ENCODE measurements at regions not wholly inside any gene's neighbourhood (a gene's known extent, or its start where the extent isn't known, plus 50 kb on each side); places are given as distances from the start of the nearest gene placed in this dataset.

DNA sequence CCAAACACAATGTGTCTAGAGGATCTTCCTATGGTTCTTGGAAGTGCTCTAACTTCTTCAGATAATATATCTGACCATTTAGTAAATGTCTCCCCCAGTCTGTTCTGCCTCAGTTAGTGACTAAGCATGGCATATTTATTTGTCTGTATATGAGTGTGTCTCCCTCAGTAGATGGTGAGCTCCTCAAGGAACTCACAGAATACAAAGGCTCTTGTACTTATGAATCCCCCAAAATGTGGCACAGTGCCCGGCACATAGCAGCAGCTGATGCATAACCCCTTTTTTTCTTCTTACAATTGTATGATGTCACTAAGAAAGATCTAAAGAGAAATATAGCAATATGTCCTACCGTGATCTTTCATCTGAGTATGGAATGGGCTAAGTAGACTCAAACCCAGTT lies 264.7 kb upstream of the PRICKLE1 start:
- 96% methylated on average over 2 of the region's 2 CpGs for WGBS (ENCODE audit: low lambda C conversion rate, missing lambda C conversion rate)
- Histone ChIP-seq H3K4me3 (no peak overlapping the region), H3K27me3 (no peaks in the 10 kb centered on the region), H3K9me3 (ENCODE audit: low read depth) (no peaks in the 10 kb centered on the region), H3K36me3 (replicated peaks; ENCODE audit: insufficient read depth, low read depth) (no peaks in the 10 kb centered on the region), H3K27ac (peak overlapping the region; percentile 47), H3K4me1 (ENCODE audit: insufficient read depth) (peaks cover 7% of the 10 kb centered on the region), H3K9me2 (replicated peaks; ENCODE audit: insufficient read depth) (no peaks in the 10 kb centered on the region), H3K79me2 (no peaks in the 10 kb centered on the region), H4K20me1 (ENCODE audit: insufficient read depth, poor library complexity, severe bottlenecking) (no peaks in the 10 kb centered on the region), H3K4me2 (no peak overlapping the region), H2AFZ (no peak overlapping the region)
- TF ChIP-seq EZH2phosphoT487 (IDR thresholded peaks at IDR 0.05; ENCODE audit: low read depth, severe bottlenecking, unreplicated experiment) = no peak
- TF ChIP-seq EZH2 (IDR thresholded peaks at IDR 0.05; ENCODE audit: borderline replicate concordance) = no peak
- TF ChIP-seq, protein P1, sequence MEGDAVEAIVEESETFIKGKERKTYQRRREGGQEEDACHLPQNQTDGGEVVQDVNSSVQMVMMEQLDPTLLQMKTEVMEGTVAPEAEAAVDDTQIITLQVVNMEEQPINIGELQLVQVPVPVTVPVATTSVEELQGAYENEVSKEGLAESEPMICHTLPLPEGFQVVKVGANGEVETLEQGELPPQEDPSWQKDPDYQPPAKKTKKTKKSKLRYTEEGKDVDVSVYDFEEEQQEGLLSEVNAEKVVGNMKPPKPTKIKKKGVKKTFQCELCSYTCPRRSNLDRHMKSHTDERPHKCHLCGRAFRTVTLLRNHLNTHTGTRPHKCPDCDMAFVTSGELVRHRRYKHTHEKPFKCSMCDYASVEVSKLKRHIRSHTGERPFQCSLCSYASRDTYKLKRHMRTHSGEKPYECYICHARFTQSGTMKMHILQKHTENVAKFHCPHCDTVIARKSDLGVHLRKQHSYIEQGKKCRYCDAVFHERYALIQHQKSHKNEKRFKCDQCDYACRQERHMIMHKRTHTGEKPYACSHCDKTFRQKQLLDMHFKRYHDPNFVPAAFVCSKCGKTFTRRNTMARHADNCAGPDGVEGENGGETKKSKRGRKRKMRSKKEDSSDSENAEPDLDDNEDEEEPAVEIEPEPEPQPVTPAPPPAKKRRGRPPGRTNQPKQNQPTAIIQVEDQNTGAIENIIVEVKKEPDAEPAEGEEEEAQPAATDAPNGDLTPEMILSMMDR (IDR thresholded peaks at IDR 0.05; ENCODE audit: poor library complexity) = no peak
- DNase-seq (ENCODE audit: low spot score) = no peak

DNA sequence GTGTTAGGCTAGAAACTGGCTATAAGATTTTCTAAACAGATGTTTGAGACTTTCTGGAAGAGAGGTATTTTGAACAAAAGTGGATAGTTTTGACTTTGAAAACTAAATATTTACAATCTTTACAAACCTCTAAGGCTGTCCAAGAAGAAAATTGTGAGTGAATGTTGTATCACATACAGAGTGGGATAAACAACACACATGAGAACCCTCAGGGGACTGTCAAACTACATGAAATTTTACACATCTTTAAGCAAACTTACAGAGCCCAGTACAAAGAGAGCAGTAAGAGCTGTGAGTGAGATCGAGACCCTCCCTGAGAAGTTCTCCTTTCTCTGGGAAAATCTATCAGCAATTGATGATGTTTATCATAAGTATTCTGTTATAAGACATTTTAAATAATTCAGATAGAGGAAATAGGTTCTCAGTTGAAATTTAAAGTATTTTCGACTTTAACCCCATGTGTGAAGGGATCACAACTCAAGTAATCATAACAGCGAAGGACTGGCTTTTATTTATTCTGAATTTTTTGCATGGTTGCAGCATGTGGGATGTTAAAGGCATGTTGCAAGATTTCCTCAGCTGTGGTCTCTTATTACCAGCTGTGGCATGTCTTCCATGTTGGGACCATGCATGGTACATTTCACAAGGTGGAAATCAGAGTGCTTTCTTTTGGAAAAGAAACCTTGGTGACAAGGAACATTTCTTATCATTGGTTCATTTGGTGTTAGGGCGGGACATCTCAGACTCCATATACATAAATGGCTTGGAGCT lies 264.0 kb upstream of the PRICKLE1 start:
- Histone ChIP-seq H3K9me2 (replicated peaks; ENCODE audit: insufficient read depth) (no peaks in the 10 kb centered on the region), H3K9me3 (ENCODE audit: low read depth) (no peaks in the 10 kb centered on the region), H3K27ac (peak overlapping the region; percentile 47), H3K79me2 (no peaks in the 10 kb centered on the region), H4K20me1 (ENCODE audit: insufficient read depth, poor library complexity, severe bottlenecking) (no peaks in the 10 kb centered on the region), H3K27me3 (no peaks in the 10 kb centered on the region), H3K4me3 (no peak overlapping the region), H3K4me1 (ENCODE audit: insufficient read depth) (peaks cover 7% of the 10 kb centered on the region), H3K36me3 (replicated peaks; ENCODE audit: insufficient read depth, low read depth) (no peaks in the 10 kb centered on the region), H3K4me2 (no peak overlapping the region), H2AFZ (no peak overlapping the region)
- TF ChIP-seq EZH2phosphoT487 (IDR thresholded peaks at IDR 0.05; ENCODE audit: low read depth, severe bottlenecking, unreplicated experiment) (no peak), EZH2 (IDR thresholded peaks at IDR 0.05; ENCODE audit: borderline replicate concordance) (no peak)
- TF ChIP-seq, protein P1 (IDR thresholded peaks at IDR 0.05; ENCODE audit: poor library complexity) = no peak
- DNase-seq (ENCODE audit: low spot score) = no peak
- WGBS (ENCODE audit: low lambda C conversion rate, missing lambda C conversion rate) = 82% methylated on average over 4 of the region's 4 CpGs

DNA sequence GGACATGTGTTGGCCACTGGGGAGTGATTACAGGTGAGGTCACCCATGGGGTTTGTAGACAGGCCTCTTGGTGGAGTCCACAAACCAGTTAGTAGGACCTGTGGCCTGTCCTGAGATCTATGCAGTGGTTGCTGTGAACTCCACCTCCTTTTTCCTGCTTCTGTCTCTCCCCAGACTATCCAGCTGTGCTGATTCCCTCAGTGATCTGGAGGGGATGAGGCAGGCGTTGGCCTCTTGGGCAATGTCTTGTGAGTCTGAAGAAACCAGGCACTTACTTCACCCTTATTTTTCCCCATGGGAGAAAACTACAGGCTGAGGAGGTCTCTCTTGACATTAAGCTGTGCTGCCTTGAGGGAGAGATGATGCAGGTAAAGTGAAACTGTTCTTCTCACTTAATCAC lies 257.2 kb upstream of the PRICKLE1 start:
- Histone ChIP-seq H3K4me2 (no peak overlapping the region), H3K79me2 (no peaks in the 10 kb centered on the region), H3K4me3 (no peak overlapping the region), H3K4me1 (ENCODE audit: insufficient read depth) (peaks cover 3% of the 10 kb centered on the region), H3K9me3 (ENCODE audit: low read depth) (no peaks in the 10 kb centered on the region), H3K36me3 (replicated peaks; ENCODE audit: insufficient read depth, low read depth) (no peaks in the 10 kb centered on the region), H4K20me1 (ENCODE audit: insufficient read depth, poor library complexity, severe bottlenecking) (no peaks in the 10 kb centered on the region), H3K27ac (no peak overlapping the region), H2AFZ (no peak overlapping the region), H3K9me2 (replicated peaks; ENCODE audit: insufficient read depth) (no peaks in the 10 kb centered on the region), H3K27me3 (no peaks in the 10 kb centered on the region)
- WGBS (ENCODE audit: low lambda C conversion rate, missing lambda C conversion rate) = 62% methylated on average over 1 of the region's 1 CpG
- DNase-seq (ENCODE audit: low spot score) = peak; percentile 48
- no peak for TF ChIP-seq EZH2 (IDR thresholded peaks at IDR 0.05; ENCODE audit: borderline replicate concordance)
- TF ChIP-seq, protein P1 (IDR thresholded peaks at IDR 0.05; ENCODE audit: poor library complexity) = no peak
- TF ChIP-seq EZH2phosphoT487 (IDR thresholded peaks at IDR 0.05; ENCODE audit: low read depth, severe bottlenecking, unreplicated experiment) = no peak
